ENCODE measurements at regions not wholly inside any gene's neighbourhood (a gene's known extent, or its start where the extent isn't known, plus 50 kb on each side); places are given as distances from the start of the nearest gene placed in this dataset.

DNA sequence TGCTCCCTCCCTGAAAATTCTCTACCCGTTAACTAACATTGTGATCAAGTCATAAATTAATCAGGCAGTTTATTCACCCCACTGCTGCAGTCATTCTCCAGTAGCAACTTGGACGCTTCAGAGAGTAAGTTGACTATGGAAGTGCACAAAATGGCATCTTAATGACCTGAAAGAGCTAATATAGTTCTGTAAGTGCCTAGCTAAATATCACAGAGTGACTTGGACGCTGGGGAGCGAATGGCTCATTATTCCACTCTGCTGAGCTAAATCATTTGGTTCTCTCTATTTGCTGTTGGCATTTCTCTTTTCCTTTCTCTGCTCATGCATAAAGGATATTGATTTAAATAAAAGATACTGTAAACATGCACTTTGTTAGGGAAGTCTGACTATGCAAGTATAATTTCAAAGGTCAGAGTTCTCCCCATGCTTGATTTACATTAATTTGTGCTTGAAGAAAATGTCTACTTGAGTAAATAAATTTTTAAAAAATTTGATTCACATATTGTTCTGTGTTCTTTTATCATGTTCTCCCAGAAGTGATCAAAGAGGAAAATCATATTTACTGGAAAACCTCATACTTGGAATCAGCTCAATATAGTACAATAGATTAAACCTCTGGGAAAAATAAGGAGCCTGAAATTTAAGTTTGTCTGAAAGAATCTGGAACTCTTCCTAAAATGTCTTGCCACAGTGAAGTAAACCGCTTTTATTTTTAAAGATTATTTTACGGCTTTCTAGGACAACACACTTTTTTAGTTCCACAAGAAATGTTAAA, 169.5 kb upstream of the HAPLN1 start:
- H3K4me3 ChIP-seq (ENCODE audit: low read depth in 2 of 2, low read length in 1 of 2): no peak overlapping the region
- H3F3A ChIP-seq (replicated peaks; ENCODE audit: insufficient read depth): no peaks in the 10 kb centered on the region
- no peaks in the 10 kb centered on the region for H3K27me3 ChIP-seq (ENCODE audit: insufficient read depth)
- 73% methylated on average over 6 of the region's 6 CpGs for WGBS (ENCODE audit: low lambda C conversion rate)
- CTCF ChIA-PET: no interaction called here
- no peaks in the 10 kb centered on the region for H3K9me3 ChIP-seq
- H2AFZ ChIP-seq (ENCODE audit: low read depth): no peak overlapping the region
- POLR2A ChIA-PET: no interaction called here
- H3K27ac ChIP-seq (ENCODE audit: low read depth in 2 of 2, low read length in 1 of 2): no peak overlapping the region
- no peaks in the 10 kb centered on the region for H3K36me3 ChIP-seq (replicated peaks in 1 of 2; ENCODE audit: control insufficient read depth in 1 of 2, insufficient read depth in 2 of 2, low read length in 1 of 2)
- no peaks in the 10 kb centered on the region for H3K79me2 ChIP-seq (ENCODE audit: insufficient read depth)
- no peak overlapping the region for H3K9ac ChIP-seq
- no peak overlapping the region for H3K4me2 ChIP-seq
- no peaks in the 10 kb centered on the region for H4K20me1 ChIP-seq (ENCODE audit: insufficient read depth)
- H3K9me2 ChIP-seq: no peaks in the 10 kb centered on the region
- TF ChIP-seq NRF1 (IDR thresholded peaks at IDR 0.05; ENCODE audit: low read depth, low read length) (no peak), SIN3A (IDR thresholded peaks at IDR 0.05; ENCODE audit: borderline replicate concordance, low read depth, low read length) (no peak), FOXM1 (IDR thresholded peaks at IDR 0.05; ENCODE audit: low read depth) (no peak), RFX5 (IDR thresholded peaks at IDR 0.05; ENCODE audit: low read length) (no peak), GATA2 (CRISPR knock-in tag; IDR thresholded peaks at IDR 0.05) (no peak), NFIC (IDR thresholded peaks at IDR 0.05; ENCODE audit: borderline replicate concordance) (no peak), FOSL2 (IDR thresholded peaks at IDR 0.05; ENCODE audit: borderline replicate concordance, low read depth) (no peak), YY1 (IDR thresholded peaks at IDR 0.05; ENCODE audit: low read depth) (no peak), TCF12 (IDR thresholded peaks at IDR 0.05) (no peak), EZH2phosphoT487 (IDR thresholded peaks at IDR 0.05; ENCODE audit: borderline replicate concordance, low read depth) (no peak), ELF1 (IDR thresholded peaks at IDR 0.05) (no peak), FOXJ3 (CRISPR knock-in tag; IDR thresholded peaks at IDR 0.05) (no peak), RXRA (IDR thresholded peaks at IDR 0.05; ENCODE audit: borderline replicate concordance, low read depth) (no peak), POLR2AphosphoS5 (IDR thresholded peaks at IDR 0.05; ENCODE audit: low read depth, low read length) (no peak), MXI1 (IDR thresholded peaks at IDR 0.05; ENCODE audit: low read depth, low read length) (no peak)
- TF ChIP-seq, protein P1, sequence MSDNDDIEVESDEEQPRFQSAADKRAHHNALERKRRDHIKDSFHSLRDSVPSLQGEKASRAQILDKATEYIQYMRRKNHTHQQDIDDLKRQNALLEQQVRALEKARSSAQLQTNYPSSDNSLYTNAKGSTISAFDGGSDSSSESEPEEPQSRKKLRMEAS (IDR thresholded peaks at IDR 0.05; ENCODE audit: low read depth): no peak
- TF ChIP-seq, protein P2, sequence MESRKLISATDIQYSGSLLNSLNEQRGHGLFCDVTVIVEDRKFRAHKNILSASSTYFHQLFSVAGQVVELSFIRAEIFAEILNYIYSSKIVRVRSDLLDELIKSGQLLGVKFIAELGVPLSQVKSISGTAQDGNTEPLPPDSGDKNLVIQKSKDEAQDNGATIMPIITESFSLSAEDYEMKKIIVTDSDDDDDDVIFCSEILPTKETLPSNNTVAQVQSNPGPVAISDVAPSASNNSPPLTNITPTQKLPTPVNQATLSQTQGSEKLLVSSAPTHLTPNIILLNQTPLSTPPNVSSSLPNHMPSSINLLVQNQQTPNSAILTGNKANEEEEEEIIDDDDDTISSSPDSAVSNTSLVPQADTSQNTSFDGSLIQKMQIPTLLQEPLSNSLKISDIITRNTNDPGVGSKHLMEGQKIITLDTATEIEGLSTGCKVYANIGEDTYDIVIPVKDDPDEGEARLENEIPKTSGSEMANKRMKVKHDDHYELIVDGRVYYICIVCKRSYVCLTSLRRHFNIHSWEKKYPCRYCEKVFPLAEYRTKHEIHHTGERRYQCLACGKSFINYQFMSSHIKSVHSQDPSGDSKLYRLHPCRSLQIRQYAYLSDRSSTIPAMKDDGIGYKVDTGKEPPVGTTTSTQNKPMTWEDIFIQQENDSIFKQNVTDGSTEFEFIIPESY (IDR thresholded peaks at IDR 0.05; ENCODE audit: borderline replicate concordance, low read depth): no peak
- H3K4me1 ChIP-seq (ENCODE audit: control insufficient read depth in 1 of 2, insufficient read depth in 2 of 2, low read depth in 1 of 2, low read length in 1 of 2): no peaks in the 10 kb centered on the region
- DNase-seq: no peak

Measured in SK-N-SH (cell line).